ENCODE measurements at regions not wholly inside any gene's neighbourhood (a gene's known extent, or its start where the extent isn't known, plus 50 kb on each side); places are given as distances from the start of the nearest gene placed in this dataset.

- TF ChIP-seq, protein P1, sequence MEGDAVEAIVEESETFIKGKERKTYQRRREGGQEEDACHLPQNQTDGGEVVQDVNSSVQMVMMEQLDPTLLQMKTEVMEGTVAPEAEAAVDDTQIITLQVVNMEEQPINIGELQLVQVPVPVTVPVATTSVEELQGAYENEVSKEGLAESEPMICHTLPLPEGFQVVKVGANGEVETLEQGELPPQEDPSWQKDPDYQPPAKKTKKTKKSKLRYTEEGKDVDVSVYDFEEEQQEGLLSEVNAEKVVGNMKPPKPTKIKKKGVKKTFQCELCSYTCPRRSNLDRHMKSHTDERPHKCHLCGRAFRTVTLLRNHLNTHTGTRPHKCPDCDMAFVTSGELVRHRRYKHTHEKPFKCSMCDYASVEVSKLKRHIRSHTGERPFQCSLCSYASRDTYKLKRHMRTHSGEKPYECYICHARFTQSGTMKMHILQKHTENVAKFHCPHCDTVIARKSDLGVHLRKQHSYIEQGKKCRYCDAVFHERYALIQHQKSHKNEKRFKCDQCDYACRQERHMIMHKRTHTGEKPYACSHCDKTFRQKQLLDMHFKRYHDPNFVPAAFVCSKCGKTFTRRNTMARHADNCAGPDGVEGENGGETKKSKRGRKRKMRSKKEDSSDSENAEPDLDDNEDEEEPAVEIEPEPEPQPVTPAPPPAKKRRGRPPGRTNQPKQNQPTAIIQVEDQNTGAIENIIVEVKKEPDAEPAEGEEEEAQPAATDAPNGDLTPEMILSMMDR (IDR thresholded peaks at IDR 0.05) = no peak
- TF ChIP-seq POLR2A (IDR thresholded peaks at IDR 0.05) = no peak
These were observed 127.3 kb upstream of the FAM98A start for GRCh38 chr2:33726415-33726814.
